ENCODE measurements at regions not wholly inside any gene's neighbourhood (a gene's known extent, or its start where the extent isn't known, plus 50 kb on each side); places are given as distances from the start of the nearest gene placed in this dataset.

DNA sequence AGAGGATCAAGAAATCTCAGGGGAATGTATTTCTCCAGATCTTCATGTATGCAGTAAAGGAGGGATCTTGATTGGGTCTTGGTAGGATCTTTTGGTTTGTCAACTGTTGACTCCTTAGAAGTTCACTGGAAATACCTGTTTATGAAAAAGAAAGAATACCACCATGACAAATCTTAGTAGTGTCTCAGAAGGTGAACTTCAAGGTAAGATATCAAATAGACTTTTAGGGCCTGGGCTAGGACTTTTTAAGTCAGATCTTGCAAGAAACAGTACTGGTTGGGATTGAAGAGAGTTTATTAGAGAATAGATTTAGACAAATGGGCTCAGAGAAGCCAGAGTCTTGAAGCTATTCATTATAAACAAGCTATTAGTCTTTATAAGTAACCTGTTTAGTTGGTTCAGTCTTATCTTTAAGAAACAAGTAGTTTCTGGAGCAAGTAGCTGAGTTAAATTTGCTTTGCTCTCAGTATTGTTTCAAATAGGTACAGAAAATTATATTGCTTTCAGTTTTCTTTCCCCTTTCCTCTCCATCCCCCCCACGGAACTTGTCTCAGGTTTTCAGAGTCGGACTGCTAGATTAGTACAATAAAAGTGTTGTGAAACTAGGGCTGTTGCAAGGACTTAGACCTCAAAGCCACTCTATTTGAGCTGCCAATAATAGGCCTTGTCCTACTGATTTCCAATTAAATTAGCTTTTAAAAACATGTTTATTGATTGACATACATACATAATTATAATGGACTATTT is 529.1 kb upstream of the CITED2 start:
- TF ChIP-seq TAF1 (IDR thresholded peaks at IDR 0.05; ENCODE audit: low read depth), result no peak
- TF ChIP-seq POLR2AphosphoS5 (IDR thresholded peaks at IDR 0.05), result no peak
- TF ChIP-seq, protein P1, sequence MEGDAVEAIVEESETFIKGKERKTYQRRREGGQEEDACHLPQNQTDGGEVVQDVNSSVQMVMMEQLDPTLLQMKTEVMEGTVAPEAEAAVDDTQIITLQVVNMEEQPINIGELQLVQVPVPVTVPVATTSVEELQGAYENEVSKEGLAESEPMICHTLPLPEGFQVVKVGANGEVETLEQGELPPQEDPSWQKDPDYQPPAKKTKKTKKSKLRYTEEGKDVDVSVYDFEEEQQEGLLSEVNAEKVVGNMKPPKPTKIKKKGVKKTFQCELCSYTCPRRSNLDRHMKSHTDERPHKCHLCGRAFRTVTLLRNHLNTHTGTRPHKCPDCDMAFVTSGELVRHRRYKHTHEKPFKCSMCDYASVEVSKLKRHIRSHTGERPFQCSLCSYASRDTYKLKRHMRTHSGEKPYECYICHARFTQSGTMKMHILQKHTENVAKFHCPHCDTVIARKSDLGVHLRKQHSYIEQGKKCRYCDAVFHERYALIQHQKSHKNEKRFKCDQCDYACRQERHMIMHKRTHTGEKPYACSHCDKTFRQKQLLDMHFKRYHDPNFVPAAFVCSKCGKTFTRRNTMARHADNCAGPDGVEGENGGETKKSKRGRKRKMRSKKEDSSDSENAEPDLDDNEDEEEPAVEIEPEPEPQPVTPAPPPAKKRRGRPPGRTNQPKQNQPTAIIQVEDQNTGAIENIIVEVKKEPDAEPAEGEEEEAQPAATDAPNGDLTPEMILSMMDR (IDR thresholded peaks at IDR 0.05; ENCODE audit: poor library complexity, severe bottlenecking), result no peak
- TF ChIP-seq, protein P2, sequence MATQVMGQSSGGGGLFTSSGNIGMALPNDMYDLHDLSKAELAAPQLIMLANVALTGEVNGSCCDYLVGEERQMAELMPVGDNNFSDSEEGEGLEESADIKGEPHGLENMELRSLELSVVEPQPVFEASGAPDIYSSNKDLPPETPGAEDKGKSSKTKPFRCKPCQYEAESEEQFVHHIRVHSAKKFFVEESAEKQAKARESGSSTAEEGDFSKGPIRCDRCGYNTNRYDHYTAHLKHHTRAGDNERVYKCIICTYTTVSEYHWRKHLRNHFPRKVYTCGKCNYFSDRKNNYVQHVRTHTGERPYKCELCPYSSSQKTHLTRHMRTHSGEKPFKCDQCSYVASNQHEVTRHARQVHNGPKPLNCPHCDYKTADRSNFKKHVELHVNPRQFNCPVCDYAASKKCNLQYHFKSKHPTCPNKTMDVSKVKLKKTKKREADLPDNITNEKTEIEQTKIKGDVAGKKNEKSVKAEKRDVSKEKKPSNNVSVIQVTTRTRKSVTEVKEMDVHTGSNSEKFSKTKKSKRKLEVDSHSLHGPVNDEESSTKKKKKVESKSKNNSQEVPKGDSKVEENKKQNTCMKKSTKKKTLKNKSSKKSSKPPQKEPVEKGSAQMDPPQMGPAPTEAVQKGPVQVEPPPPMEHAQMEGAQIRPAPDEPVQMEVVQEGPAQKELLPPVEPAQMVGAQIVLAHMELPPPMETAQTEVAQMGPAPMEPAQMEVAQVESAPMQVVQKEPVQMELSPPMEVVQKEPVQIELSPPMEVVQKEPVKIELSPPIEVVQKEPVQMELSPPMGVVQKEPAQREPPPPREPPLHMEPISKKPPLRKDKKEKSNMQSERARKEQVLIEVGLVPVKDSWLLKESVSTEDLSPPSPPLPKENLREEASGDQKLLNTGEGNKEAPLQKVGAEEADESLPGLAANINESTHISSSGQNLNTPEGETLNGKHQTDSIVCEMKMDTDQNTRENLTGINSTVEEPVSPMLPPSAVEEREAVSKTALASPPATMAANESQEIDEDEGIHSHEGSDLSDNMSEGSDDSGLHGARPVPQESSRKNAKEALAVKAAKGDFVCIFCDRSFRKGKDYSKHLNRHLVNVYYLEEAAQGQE (IDR thresholded peaks at IDR 0.05; ENCODE audit: borderline replicate concordance), result no peak
- no peak for TF ChIP-seq MXI1 (conservative IDR thresholded peaks at IDR 0.05; ENCODE audit: poor library complexity, severe bottlenecking)
- no peak for TF ChIP-seq EZH2 (IDR thresholded peaks at IDR 0.05; ENCODE audit: borderline replicate concordance, insufficient read depth, low read length, poor library complexity, severe bottlenecking)
- TF ChIP-seq EP300 (conservative IDR thresholded peaks at IDR 0.05; ENCODE audit: poor library complexity, severe bottlenecking), result no peak
- TF ChIP-seq RAD21 (conservative IDR thresholded peaks at IDR 0.05), result no peak
- no peak for TF ChIP-seq SMC3 (conservative IDR thresholded peaks at IDR 0.05; ENCODE audit: poor library complexity)
- Histone ChIP-seq H3F3A (ENCODE audit: insufficient read depth, low read length, poor library complexity, severe bottlenecking) (no peaks in the 10 kb centered on the region), H3K4me2 (ENCODE audit: low read length) (no peak overlapping the region), H3K9me2 (ENCODE audit: insufficient read depth, low read length) (no peaks in the 10 kb centered on the region), H3K36me3 (ENCODE audit: insufficient read depth, low read length) (no peaks in the 10 kb centered on the region), H3K9me3 (ENCODE audit: low read length) (no peaks in the 10 kb centered on the region), H3K27ac (ENCODE audit: low read length) (no peak overlapping the region), H4K20me1 (ENCODE audit: insufficient read depth) (no peaks in the 10 kb centered on the region), H3K27me3 (ENCODE audit: insufficient read depth, low read depth, low read length) (no peaks in the 10 kb centered on the region), H2AFZ (ENCODE audit: low read depth, low read length) (no peak overlapping the region), H3K4me3 (ENCODE audit: low read length) (no peak overlapping the region), H3K79me2 (replicated peaks; ENCODE audit: insufficient read depth, low read length) (no peaks in the 10 kb centered on the region), H3K9ac (ENCODE audit: low read length) (no peak overlapping the region)

DNA sequence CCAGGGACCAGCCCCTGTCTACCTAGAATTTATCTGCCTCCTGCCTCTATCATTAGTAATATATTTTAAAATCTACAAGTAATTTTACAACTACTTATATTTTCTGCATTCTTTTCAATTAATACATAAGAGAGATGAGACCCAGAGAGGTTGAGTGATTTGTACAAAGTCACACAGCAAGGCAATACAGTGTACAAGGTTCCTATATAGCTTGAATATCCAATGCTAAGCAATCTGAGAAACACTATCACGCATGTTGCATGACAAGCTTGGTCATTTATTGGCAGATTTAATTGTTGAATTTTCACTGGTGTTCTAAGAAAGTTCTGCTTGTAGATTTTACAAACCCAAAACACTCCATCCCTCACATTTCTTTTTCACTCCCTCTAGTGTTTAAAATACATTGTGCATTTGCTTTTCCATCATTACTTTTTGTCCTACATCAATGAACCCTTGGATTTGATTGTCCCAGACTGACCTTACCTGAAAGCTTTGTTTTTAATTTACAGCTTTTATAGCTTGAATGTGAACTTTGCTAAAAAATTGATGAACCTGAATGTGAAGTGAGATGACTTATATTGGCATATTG is 520.9 kb upstream of the CITED2 start:
- Histone ChIP-seq H3K36me3 (ENCODE audit: insufficient read depth, low read length) (no peaks in the 10 kb centered on the region), H3K27me3 (ENCODE audit: insufficient read depth, low read depth, low read length) (no peaks in the 10 kb centered on the region), H3F3A (ENCODE audit: insufficient read depth, low read length, poor library complexity, severe bottlenecking) (no peaks in the 10 kb centered on the region), H4K20me1 (ENCODE audit: insufficient read depth) (no peaks in the 10 kb centered on the region), H3K27ac (ENCODE audit: low read length) (no peak overlapping the region), H2AFZ (ENCODE audit: low read depth, low read length) (no peak overlapping the region), H3K4me2 (ENCODE audit: low read length) (no peak overlapping the region), H3K9me3 (ENCODE audit: low read length) (no peaks in the 10 kb centered on the region), H3K4me3 (ENCODE audit: low read length) (no peak overlapping the region), H3K9ac (ENCODE audit: low read length) (no peak overlapping the region), H3K9me2 (ENCODE audit: insufficient read depth, low read length) (no peaks in the 10 kb centered on the region), H3K79me2 (replicated peaks; ENCODE audit: insufficient read depth, low read length) (no peaks in the 10 kb centered on the region)
- TF ChIP-seq RAD21 (conservative IDR thresholded peaks at IDR 0.05), result no peak
- TF ChIP-seq, protein P2 (IDR thresholded peaks at IDR 0.05; ENCODE audit: borderline replicate concordance), result no peak
- TF ChIP-seq MXI1 (conservative IDR thresholded peaks at IDR 0.05; ENCODE audit: poor library complexity, severe bottlenecking), result no peak
- TF ChIP-seq SMC3 (conservative IDR thresholded peaks at IDR 0.05; ENCODE audit: poor library complexity), result no peak
- TF ChIP-seq EZH2 (IDR thresholded peaks at IDR 0.05; ENCODE audit: borderline replicate concordance, insufficient read depth, low read length, poor library complexity, severe bottlenecking), result no peak
- no peak for TF ChIP-seq EP300 (conservative IDR thresholded peaks at IDR 0.05; ENCODE audit: poor library complexity, severe bottlenecking)
- no peak for TF ChIP-seq POLR2AphosphoS5 (IDR thresholded peaks at IDR 0.05)
- no peak for TF ChIP-seq TAF1 (IDR thresholded peaks at IDR 0.05; ENCODE audit: low read depth)
- TF ChIP-seq, protein P1 (IDR thresholded peaks at IDR 0.05; ENCODE audit: poor library complexity, severe bottlenecking), result no peak

All from neural cell (in vitro differentiated cells).